HG02763 (cell line): ENCODE measurements at regions not wholly inside any gene's neighbourhood (a gene's known extent, or its start where the extent isn't known, plus 50 kb on each side); places are given as distances from the start of the nearest gene placed in this dataset.
"Not testable (repeated sequence)": the region's sequence is repeated elsewhere in the genome, so short reads cannot be mapped to it uniquely, and the experiment has no call there.

Source experiments
- ATAC-seq: cut with Tn5 transposase; IDR thresholded peaks from one replicate; pipeline ENCODE4 v1.9.1; 2021; ENCODE audit warnings: mild to moderate bottlenecking, moderate library complexity; ENCODE audit not compliant: unreplicated experiment

DNA sequence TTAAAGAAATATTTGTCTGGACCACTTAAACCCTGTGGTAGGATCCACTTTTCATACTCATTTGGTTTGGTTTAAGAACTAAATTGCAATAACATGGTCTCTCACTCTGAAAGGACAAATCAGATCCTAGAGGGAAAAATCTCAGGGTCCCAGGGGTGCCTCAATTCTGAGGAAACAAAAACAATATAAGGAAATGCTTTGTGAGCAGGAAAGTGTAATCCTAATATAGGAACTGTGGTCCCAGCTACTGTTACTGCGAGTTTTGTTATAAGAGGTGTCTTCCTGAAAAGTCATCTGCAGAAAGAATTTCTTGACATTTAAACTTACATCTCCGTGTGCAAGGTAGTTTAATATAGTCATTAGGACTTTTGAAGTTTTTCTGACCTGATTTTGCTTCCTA lies 420.1 kb upstream of the LCORL start:
- ATAC-seq = no peak

- ATAC-seq = no peak
Observed at GRCh38 chr4:18441203-18441590, 419.6 kb upstream of the LCORL start.

DNA sequence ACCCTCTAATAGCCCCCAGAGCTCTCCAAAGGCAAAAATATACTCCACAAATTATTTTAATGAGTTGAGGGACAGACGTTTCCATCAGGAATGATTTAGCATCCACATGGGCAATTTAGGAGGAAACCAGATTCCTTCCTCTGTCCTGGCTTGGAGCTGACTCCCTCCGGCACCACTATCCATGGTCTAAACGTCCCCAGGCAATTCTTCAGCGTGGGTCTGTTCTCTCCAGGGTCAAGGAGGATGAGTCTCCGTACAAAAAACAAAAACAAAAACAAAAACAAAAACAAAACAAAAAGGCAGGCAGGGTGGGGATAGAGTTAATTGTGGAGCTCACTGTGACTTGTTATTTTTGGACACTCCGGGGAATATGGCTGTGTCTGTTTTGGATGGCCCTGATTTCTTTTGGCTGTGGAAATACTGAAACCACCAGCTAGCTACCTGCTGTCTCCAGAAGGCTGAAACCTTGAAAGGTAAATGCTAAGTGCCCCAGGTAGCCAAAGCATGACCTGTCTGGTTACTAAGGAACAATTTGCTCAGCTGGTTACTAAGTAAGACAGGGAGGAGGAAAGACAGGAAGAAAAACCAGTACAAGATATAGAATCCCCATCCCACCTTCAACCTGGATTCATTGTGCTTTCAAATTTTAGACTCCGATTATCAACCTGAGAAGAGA lies 419.1 kb upstream of the LCORL start:
- ATAC-seq = no peak

DNA sequence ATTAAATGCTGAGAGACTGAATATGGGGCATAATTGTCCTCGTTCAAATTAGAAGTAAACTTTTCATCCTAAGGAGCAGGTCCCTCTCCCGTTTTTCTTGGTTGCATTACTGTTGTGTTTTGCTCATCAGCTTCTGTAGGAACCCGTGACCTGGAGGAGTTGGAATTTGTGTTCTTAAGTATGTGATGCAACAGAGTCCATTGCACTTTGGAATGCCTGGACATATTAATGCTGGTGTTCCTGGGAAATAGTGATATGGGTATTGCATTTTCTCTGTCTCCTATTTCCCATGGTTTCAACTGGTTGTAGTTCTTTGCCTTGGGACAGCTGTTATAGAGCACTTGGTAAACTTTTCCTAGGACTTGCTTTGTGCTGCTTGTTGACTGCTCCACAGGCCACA lies 417.8 kb upstream of the LCORL start:
- ATAC-seq = no peak

DNA sequence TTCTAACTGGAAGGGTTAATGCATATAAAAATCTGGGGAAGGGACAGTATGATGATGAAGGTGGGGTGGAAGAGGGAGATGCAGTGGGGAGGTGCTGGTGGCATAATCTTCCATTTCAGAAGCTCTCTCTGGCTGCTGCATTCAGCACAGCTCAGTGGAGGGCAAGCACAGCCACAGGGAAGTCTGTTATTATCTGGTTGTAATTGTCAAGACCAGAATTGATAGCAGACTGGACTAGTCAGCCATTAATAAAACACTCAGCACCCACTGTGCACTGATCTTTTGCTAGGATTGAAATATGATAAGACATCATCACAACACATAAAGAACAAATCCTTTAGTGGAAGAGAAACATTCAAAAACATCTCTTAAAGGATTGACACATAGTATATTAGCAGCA lies 414.2 kb upstream of the LCORL start:
- ATAC-seq = no peak

DNA sequence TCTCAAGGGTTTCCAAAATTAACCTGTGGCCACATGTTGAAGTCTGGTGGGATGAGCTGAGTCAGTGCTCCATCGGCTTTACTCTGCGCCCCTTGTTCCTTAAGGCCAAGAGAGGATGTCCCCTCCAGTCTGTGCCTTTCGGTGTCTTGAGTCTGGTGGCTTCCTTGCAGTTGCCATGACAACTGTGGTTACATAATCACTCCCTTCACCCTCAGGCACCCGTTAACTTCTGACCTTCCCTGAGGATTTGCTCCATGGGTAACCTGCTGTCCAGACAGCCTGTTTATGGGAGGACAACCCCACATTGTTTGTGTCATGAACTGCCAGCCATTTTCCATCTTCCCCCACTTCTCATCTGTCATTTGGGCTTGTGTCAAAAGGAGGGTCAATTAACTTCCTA lies 401.1 kb upstream of the LCORL start:
- ATAC-seq = no peak

DNA sequence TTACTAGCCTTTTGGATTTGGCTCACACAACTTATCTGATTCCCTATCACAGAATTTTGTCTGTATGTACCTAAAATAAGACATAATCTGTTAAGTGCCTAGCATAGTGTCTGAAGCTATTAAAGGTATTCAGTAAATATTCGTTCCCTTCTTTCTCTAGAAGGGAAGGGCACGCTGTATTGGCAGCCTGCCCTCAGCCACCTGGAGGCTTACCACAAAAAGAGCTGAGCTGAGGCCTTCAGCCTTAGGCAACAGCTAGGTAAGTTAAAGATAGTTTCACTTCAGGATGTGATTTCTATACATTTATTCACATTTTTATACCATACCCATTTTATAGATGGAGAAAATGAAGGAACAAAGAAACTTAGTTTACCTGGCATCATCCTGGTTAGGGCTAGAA lies 400.0 kb upstream of the LCORL start:
- ATAC-seq = no peak

DNA sequence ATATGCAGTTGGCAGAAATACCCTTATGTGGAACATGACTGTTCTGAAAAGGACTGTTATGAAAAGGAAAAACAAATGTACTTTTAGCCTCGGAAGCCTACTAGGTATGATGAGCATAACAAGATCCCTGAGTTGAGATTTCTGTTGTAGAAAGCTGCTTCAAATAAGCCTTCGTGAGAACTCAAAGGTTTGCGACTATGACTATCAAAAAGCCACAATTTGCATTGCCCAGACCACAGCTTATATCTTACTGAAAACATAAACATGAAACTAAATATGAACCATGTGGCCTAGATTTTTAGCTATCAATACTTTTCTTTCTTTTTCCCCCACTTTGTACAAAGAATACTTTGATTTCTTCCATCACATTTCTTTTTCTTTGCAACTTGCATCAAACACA lies 398.2 kb upstream of the LCORL start:
- no peak for ATAC-seq

- not testable (repeated sequence) for ATAC-seq
Observed at GRCh38 chr4:18418195-18418898, 396.8 kb upstream of the LCORL start.

DNA sequence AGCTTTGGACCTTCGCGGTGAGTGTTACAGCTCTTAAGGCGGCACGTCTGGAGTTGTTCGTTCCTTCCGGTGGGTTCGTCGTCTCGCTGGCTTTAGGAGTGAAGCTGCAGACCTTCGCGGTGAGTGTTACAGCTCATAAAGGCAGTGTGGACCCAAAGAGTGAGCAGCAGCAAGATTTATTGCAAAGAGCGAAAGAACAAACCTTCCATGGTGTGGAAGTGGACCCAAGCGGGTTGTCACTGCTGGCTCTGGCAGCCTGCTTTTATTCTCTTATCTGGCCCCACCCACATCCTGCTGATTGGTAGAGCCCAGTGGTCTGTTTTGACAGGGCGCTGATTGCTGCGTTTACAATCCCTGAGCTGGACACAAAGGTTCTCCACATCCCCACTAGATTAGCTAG lies 396.1 kb upstream of the LCORL start:
- ATAC-seq = not testable (repeated sequence)

DNA sequence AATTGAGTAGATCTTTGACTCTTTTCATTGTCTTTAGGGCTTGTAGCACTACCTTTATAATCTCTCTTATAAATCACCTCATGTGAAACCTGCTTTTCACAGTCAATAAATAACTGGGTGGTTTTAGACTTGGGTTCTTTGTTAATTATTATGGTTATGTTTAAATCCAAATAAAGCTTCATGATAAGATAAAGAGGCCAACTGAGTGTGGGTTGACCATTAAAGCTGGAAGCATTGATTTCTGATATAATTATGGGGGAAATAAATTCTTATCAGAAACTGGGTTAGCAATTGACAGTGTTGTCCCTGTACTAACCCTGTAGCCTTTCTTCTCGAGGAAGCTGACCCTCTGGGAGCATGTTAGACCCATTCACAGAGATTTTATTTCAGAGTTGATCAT lies 384.7 kb upstream of the LCORL start:
- no peak for ATAC-seq

DNA sequence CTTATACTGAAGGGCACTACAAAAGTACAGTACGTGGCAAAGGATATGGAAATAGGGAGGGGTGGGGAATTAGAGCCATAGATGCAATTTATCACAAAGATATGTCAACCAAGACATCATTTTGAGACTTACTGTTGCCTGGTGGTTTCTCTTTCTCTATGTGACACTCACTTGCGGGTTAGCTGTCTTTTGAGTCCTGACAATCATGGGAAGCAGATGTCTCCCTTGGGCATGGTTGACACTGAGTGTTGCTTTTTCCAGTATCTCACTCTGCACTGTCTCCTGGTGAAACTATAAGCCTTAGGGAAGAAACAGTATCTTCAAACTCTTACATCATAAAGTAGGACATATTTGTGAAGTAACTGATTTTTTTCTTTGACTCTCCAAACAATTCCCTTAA lies 383.5 kb upstream of the LCORL start:
- no peak for ATAC-seq

- no peak for ATAC-seq
Observed at GRCh38 chr4:18404642-18405041, 383.1 kb upstream of the LCORL start.

DNA sequence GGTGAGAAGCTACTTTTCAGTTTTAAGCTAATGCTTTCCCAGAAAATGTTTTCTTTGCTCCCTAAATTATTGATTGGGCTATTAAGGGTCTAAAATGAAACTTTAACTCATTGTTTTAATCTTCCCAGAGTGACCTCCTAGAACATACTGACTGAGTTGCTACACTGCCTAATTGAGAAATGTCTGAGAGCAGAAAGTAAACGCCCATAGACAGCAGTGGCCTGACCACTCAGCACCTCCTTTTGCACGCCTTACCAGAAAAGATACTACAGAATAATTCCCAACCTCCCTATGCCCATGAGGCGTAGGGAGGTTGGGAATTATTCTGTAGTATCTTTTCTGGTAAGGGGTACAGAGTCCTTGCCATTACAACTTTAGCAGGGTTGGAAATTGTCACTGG lies 381.8 kb upstream of the LCORL start:
- no peak for ATAC-seq

GRCh38 chr4:18401868-18402267 lies 380.3 kb upstream of the LCORL start:
- no peak for ATAC-seq

GRCh38 chr4:18401425-18401824 lies 379.9 kb upstream of the LCORL start:
- ATAC-seq = no peak

DNA sequence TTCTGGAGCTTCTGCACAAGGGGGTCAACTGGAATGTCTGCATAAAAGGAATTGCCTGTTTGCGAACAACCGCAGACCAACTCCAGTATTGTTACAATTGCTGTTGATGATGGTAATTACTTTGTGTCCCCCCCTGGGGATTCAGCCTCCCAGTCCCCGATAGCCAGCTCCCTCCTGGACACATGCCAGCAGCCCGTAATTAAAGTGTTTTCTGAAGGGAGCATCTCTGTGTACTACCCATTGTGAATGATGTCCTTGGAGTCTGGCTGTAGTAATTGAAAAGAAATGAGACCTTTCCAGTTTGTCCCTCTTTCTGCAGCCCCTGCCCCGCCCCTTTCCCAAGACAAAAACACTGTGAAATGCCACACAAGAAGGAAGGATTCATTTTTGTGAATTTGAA lies 377.1 kb upstream of the LCORL start:
- ATAC-seq = no peak

- no peak for ATAC-seq
Observed at GRCh38 chr4:18397681-18398390, 376.3 kb upstream of the LCORL start.

GRCh38 chr4:18394656-18395055 lies 373.1 kb upstream of the LCORL start:
- no peak for ATAC-seq

DNA sequence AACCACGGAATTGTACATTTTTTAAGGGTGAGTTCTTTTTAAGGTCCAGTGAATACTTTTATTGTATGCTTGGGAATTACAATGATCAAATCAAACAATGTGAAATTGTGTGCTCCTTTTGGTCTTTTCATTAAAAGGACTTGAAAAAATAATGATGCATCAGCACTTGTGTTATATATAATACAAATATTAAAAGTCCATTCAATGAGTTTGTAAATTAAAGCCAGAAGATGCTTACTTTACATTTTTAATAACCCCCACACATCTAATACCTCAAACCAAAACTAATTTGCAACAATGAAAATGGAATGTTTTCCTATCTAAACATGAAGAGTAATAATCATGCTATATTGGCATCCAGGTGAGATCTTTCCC lies 369.8 kb upstream of the LCORL start:
- no peak for ATAC-seq

- no peak for ATAC-seq
Observed at GRCh38 chr4:18390655-18391353, 369.2 kb upstream of the LCORL start.

DNA sequence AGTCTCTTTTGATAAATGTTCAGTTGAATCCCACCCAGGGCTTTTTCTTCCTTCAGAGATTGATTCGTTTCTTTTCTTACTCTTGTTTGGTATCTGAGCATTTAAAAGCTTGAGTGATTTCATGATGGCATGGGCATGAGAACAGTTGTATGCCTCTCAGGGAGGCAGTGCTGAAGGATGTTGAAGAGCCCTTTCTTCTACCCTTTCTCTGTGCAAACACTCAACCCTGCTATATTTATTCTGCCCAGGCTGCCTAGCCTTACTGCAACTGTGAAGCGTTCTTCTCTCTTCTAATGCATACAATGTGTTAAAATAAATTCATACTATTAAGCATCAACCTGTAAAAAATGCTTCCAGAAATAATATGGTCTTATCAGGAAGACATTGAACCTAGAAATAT lies 367.6 kb upstream of the LCORL start:
- no peak for ATAC-seq
